ENCODE measurements at regions not wholly inside any gene's neighbourhood (a gene's known extent, or its start where the extent isn't known, plus 50 kb on each side); places are given as distances from the start of the nearest gene placed in this dataset.

DNA sequence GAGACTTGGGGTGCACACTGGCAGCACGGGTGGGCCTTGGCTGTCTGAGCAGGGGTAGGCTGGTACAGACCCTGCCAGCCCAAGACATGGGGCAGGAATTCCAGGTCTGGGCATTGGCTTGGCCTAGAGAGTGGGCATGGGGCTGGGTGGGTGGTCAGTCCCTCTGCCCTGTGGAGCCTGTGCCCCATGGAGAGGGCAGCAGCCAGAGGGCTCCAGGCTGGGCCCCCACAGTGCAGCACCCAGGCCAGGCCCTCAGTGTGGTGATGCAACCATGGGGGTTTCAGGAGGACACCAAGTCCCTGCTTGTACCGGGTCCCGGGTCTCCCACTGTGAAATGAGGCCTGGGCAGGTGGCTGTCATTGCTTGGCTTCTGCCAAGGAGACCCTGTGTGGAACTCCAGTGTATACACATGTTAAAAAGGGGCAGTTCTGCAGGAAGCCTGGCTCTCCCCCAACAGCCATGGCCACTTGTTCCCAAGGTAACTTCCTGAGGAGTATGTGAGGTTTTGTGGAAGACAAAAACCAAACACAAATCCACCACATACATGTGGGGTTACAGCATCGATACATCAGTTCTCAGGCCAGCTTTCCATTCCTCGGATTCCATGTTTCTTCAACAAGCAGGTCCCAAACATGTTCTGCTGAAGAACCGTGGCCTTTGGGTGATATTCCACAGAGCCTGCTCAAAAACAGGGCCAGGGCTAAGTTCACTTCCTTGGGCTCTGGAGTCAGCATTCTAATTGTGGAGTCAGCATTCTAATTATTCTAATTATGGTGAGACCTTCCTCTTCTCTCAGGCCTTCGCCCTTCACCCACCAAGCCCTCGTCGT, 77.3 kb downstream of the DACT2 start:
- TF ChIP-seq CTCF (IDR thresholded peaks at IDR 0.05 in 2 of 3, conservative IDR thresholded peaks at IDR 0.05 in 1 of 3; ENCODE audit: borderline replicate concordance in 1 of 3, insufficient read depth in 1 of 3, low read depth in 2 of 3, low read length in 2 of 3) = no peak
- no peak for TF ChIP-seq POLR2AphosphoS5 (IDR thresholded peaks at IDR 0.05; ENCODE audit: low read depth, low read length)
- no peak for TF ChIP-seq CEBPB (IDR thresholded peaks at IDR 0.05; ENCODE audit: low read depth)
- TF ChIP-seq YY1 (IDR thresholded peaks at IDR 0.05; ENCODE audit: extremely low read depth, insufficient replicate concordance, low read depth, low read length) = no peak
- no peak for TF ChIP-seq EZH2 (IDR thresholded peaks at IDR 0.05)
- no peak for TF ChIP-seq EGR1 (IDR thresholded peaks at IDR 0.05; ENCODE audit: low read depth)
- TF ChIP-seq POLR2A (IDR thresholded peaks at IDR 0.05; ENCODE audit: borderline replicate concordance, extremely low read depth, insufficient read depth, insufficient read length) = no peak
- TF ChIP-seq ZBTB33 (IDR thresholded peaks at IDR 0.05; ENCODE audit: extremely low read depth, insufficient replicate concordance, low read length) = no peak
